Transverse colon (tissue), 4 donors: ENCODE measurements at regions not wholly inside any gene's neighbourhood (a gene's known extent, or its start where the extent isn't known, plus 50 kb on each side); places are given as distances from the start of the nearest gene placed in this dataset.

Experiments used
- CTCF ChIP-seq, 5 experiments: fragments of 200-600 bp in 3 of 5; fragments of 450-650 bp in 2 of 5; sonication (generic) in 3 of 5; IDR thresholded peaks; 1 replicate in 2 of 5; 2 replicates in 3 of 5; pipeline ENCODE4 v1.5.1; 2016 to 2017; ENCODE audit warnings: antibody characterized with exemption in 5 of 5, inconsistent platforms in 3 of 5, mild to moderate bottlenecking in 2 of 5, moderate library complexity in 1 of 5
- POLR2AphosphoS5 ChIP-seq, 3 donors: sonication (generic); formaldehyde crosslinking; IDR thresholded peaks; one replicate each; pipeline ENCODE4 v1.6.1; 2016; ENCODE audit warnings: antibody characterized with exemption in 3 of 3

GRCh38 chr3:101144105-101144504 lies 150.9 kb upstream of the ABI3BP start:
- TF ChIP-seq POLR2AphosphoS5 (IDR thresholded peaks at IDR 0.05) (no peak), CTCF (IDR thresholded peaks at IDR 0.05) (no peak)
